ENCODE measurements at regions not wholly inside any gene's neighbourhood (a gene's known extent, or its start where the extent isn't known, plus 50 kb on each side); places are given as distances from the start of the nearest gene placed in this dataset.

DNA sequence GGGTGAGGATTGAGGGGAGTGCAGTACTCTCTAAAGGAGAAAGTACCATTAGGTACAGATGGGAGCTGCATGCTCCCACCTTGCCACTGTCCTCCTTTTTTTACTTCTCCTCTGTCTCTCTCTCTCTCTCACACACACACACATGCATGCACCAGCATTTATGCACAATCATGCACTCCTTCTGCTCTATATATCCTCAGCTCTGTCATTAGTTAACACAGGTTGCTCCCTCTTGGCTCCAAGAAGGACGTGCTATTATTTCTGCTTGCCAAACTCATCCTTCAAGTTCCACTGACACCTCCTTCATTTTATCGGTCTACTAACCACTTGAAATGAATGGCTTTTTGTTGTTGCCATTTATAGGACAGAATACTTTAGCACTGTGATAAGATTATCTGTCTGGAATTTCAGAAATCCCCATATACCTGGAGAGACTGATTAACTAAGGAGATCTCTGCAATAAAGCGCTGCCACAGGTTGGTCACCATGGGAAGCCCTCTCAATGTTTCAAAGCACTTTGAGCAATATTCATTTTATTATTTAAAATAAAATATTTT lies 178.5 kb upstream of the TRIB2 start:
- no peaks in the 10 kb centered on the region for H3K79me2 ChIP-seq (ENCODE audit: insufficient read depth, low read length)
- TF ChIP-seq, protein P1, sequence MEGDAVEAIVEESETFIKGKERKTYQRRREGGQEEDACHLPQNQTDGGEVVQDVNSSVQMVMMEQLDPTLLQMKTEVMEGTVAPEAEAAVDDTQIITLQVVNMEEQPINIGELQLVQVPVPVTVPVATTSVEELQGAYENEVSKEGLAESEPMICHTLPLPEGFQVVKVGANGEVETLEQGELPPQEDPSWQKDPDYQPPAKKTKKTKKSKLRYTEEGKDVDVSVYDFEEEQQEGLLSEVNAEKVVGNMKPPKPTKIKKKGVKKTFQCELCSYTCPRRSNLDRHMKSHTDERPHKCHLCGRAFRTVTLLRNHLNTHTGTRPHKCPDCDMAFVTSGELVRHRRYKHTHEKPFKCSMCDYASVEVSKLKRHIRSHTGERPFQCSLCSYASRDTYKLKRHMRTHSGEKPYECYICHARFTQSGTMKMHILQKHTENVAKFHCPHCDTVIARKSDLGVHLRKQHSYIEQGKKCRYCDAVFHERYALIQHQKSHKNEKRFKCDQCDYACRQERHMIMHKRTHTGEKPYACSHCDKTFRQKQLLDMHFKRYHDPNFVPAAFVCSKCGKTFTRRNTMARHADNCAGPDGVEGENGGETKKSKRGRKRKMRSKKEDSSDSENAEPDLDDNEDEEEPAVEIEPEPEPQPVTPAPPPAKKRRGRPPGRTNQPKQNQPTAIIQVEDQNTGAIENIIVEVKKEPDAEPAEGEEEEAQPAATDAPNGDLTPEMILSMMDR (IDR thresholded peaks at IDR 0.05; ENCODE audit: extremely low read depth, low read depth, low read length): no peak

DNA sequence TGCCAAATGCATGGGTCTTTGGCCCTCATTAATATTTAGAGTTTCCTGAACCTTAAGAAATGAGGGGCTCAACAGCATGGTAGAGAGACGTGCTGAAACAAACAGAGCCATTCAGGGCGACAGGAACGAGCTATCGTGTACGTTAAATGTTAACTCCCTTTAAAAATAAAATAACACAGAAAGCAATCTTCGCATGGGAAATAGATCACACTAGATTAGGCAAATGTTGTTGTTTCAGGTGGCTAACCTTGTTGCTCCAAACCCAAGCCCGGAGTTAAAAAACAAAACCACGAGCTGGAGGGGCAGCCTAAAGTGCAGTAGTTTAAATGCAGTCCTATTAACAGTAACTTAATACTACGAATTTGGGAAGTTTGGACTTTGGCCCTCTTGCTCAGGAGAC lies 177.4 kb upstream of the TRIB2 start:
- H3K27ac ChIP-seq (ENCODE audit: low read depth, low read length): no peak overlapping the region
- no peaks in the 10 kb centered on the region for H4K20me1 ChIP-seq (ENCODE audit: insufficient read depth, low read length)
- peaks cover 23% of the 10 kb centered on the region for H3K4me1 ChIP-seq (ENCODE audit: insufficient read depth, low read length)
- no peaks in the 10 kb centered on the region for H3K36me3 ChIP-seq (ENCODE audit: insufficient read depth, low read length)
- H3K27me3 ChIP-seq (ENCODE audit: insufficient read depth, low read length): no peaks in the 10 kb centered on the region
- H3K9me3 ChIP-seq (ENCODE audit: low read depth, low read length): no peaks in the 10 kb centered on the region
- H3K4me2 ChIP-seq (ENCODE audit: insufficient read depth, low read length): no peak overlapping the region
- DNase-seq (ENCODE audit: insufficient read length, low spot score, missing footprints): no peak
- no peak overlapping the region for H2AFZ ChIP-seq (ENCODE audit: low read length)
- TF ChIP-seq, protein P1 (IDR thresholded peaks at IDR 0.05; ENCODE audit: extremely low read depth, low read depth, low read length): no peak
- H3K4me3 ChIP-seq (ENCODE audit: insufficient read depth, low read length): no peak overlapping the region
- H3K79me2 ChIP-seq (ENCODE audit: insufficient read depth, low read length): no peaks in the 10 kb centered on the region

More for the DNA sequence above, 178.5 kb upstream of the TRIB2 start:
- Histone ChIP-seq H3K9me3 (ENCODE audit: low read depth, low read length) (no peaks in the 10 kb centered on the region), H3K4me3 (ENCODE audit: insufficient read depth, low read length) (no peak overlapping the region), H3K27ac (ENCODE audit: low read depth, low read length) (no peak overlapping the region), H3K4me2 (ENCODE audit: insufficient read depth, low read length) (no peak overlapping the region), H2AFZ (ENCODE audit: low read length) (peak overlapping the region; percentile 23), H3K36me3 (ENCODE audit: insufficient read depth, low read length) (no peaks in the 10 kb centered on the region), H3K27me3 (ENCODE audit: insufficient read depth, low read length) (no peaks in the 10 kb centered on the region), H3K4me1 (ENCODE audit: insufficient read depth, low read length) (peaks cover 34% of the 10 kb centered on the region), H4K20me1 (ENCODE audit: insufficient read depth, low read length) (no peaks in the 10 kb centered on the region)
- DNase-seq (ENCODE audit: insufficient read length, low spot score, missing footprints): no peak

DNA sequence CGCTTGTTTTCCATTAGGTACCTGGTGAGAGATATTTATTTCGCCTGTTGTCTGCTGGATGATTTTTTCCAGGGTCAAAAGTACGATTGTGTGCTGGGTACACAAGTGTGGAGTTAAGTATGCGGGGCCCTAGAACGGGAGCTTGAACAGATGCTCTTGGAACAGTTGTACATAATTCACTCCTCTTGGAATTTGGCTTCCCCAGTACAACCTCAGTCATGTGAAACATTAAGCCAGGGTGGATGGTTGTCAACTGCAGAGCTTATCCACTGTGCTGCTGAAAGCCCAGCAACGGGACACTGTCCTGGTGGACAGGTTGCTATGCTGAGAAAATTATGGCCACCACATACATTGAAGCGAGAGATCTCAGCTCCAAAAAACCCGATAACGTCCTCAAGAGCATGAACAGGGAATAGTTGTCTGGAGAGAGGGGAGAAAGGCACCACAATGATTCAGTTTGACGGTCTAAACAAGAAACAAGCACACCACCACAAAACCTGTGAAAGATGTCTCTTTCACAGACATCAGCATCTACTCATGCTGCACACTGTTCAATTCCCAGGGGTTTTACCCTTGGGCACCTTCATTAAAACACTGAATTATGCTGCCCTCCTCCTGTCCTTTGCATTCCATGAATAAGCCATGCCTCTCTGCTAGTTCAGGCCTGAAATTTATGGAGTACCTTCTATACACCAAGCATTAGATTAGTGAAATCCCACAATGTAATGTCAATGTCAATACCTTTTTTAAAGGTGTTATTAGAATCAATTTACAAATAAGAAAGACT lies 176.8 kb upstream of the TRIB2 start:
- no peak for DNase-seq (ENCODE audit: insufficient read length, low spot score, missing footprints)
- Histone ChIP-seq H3K27ac (ENCODE audit: low read depth, low read length) (no peak overlapping the region), H3K4me2 (ENCODE audit: insufficient read depth, low read length) (no peak overlapping the region), H3K79me2 (ENCODE audit: insufficient read depth, low read length) (no peaks in the 10 kb centered on the region), H3K4me3 (ENCODE audit: insufficient read depth, low read length) (no peak overlapping the region), H2AFZ (ENCODE audit: low read length) (no peak overlapping the region), H3K4me1 (ENCODE audit: insufficient read depth, low read length) (peaks cover 17% of the 10 kb centered on the region), H3K9me3 (ENCODE audit: low read depth, low read length) (no peaks in the 10 kb centered on the region), H3K27me3 (ENCODE audit: insufficient read depth, low read length) (no peaks in the 10 kb centered on the region), H4K20me1 (ENCODE audit: insufficient read depth, low read length) (no peaks in the 10 kb centered on the region), H3K36me3 (ENCODE audit: insufficient read depth, low read length) (no peaks in the 10 kb centered on the region)
- TF ChIP-seq, protein P1 (IDR thresholded peaks at IDR 0.05; ENCODE audit: extremely low read depth, low read depth, low read length): no peak
